WI38 (cell line): ENCODE measurements at regions not wholly inside any gene's neighbourhood (a gene's known extent, or its start where the extent isn't known, plus 50 kb on each side); places are given as distances from the start of the nearest gene placed in this dataset.

Experiments used
- H3K4me3 ChIP-seq: 2 replicates; pipeline ENCODE4 v1.5.1; 2011; ENCODE audit warnings: low read depth, mild to moderate bottlenecking, control low read depth, low read length
- CTCF ChIP-seq: IDR thresholded peaks from 2 replicates; pipeline ENCODE4 v1.5.1; 2012; ENCODE audit warnings: low read depth, mild to moderate bottlenecking, control low read depth, low read length

- H3K4me3 ChIP-seq, result no peak overlapping the region
- no peak for TF ChIP-seq CTCF
Observed at GRCh38 chr5:164364237-164365208, 859.1 kb downstream of the MAT2B start.

GRCh38 chr5:164370841-164371240, 865.4 kb downstream of the MAT2B start:
- no peak overlapping the region for H3K4me3 ChIP-seq
- TF ChIP-seq CTCF, result no peak

GRCh38 chr5:164372892-164373291, 867.5 kb downstream of the MAT2B start:
- H3K4me3 ChIP-seq, result no peak overlapping the region
- TF ChIP-seq CTCF, result no peak

- TF ChIP-seq CTCF, result no peak
- H3K4me3 ChIP-seq, result no peak overlapping the region
Observed at GRCh38 chr5:164373876-164374275, 868.5 kb downstream of the MAT2B start.

- TF ChIP-seq CTCF, result no peak
- H3K4me3 ChIP-seq, result no peak overlapping the region
Observed at GRCh38 chr5:164375051-164375450, 869.6 kb downstream of the MAT2B start.

- no peak for TF ChIP-seq CTCF
- H3K4me3 ChIP-seq, result no peak overlapping the region
Observed at GRCh38 chr5:164376843-164377242, 871.4 kb downstream of the MAT2B start.

GRCh38 chr5:164377746-164378145, 872.3 kb downstream of the MAT2B start:
- no peak overlapping the region for H3K4me3 ChIP-seq
- TF ChIP-seq CTCF, result no peak
